ENCODE measurements at regions not wholly inside any gene's neighbourhood (a gene's known extent, or its start where the extent isn't known, plus 50 kb on each side); places are given as distances from the start of the nearest gene placed in this dataset.

DNA sequence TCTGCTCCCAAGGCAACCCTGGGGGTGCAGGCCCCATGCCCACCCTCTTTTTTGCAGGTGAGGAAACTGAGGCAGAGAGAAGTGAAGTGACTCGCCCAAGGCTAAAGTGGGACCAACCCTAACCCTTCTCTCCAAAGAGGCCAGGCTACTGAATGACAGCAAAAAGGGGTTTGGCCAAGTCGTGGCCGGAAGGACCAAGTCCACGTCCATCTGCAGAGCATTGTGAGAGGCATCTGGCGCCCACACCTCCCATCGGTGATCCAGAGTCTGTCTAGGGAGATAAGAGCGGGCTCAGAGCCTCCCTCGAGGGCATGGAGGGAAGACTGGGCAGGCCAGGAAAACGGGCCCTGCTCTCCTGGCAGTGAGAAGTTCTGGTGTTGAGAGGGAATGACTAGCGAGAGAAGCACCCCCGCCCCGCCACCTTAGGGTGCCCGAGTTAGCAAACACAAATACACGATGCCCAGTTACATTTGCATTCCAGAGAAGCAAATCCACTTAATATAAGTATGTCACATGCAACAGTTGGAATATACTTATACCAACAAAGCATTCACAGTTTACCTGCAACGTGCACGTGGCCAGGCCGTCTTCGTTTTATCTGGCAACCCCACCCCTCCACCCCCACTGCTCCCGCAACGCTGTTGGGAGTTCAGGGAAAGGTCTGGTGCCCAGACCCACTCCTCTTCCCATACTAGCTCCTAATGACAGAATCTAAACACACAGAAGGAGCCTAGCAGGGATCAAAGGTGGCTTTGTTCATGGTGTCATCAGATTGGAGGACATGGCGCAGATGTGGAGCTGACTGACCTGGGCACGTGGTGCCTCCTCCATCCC is 124.9 kb downstream of the OAT start:
- no peak overlapping the region for H3K27ac ChIP-seq
- DNase-seq, result no peak
- no peak for TF ChIP-seq CTCF (IDR thresholded peaks at IDR 0.05)
- intact Hi-C loops (cut with DNase I), result no loop called here
- H3K4me3 ChIP-seq, result no peak overlapping the region
- H3K9me3 ChIP-seq, result no peaks in the 10 kb centered on the region
- H3K36me3 ChIP-seq, result no peaks in the 10 kb centered on the region
- no peaks in the 10 kb centered on the region for H3K27me3 ChIP-seq
- no peak overlapping the region for H3K9ac ChIP-seq (ENCODE audit: low read depth in 2 of 2, low read length in 2 of 2)
- no peaks in the 10 kb centered on the region for H3K4me1 ChIP-seq

GRCh38 chr10:124292911-124293615 is 125.7 kb downstream of the OAT start:
- Histone ChIP-seq H3K9me3 (no peaks in the 10 kb centered on the region), H3K36me3 (no peaks in the 10 kb centered on the region), H3K27ac (no peak overlapping the region), H3K27me3 (no peaks in the 10 kb centered on the region), H3K4me3 (no peak overlapping the region), H3K9ac (ENCODE audit: low read depth in 2 of 2, low read length in 2 of 2) (no peak overlapping the region), H3K4me1 (no peaks in the 10 kb centered on the region)
- no peak for TF ChIP-seq CTCF (IDR thresholded peaks at IDR 0.05)
- DNase-seq, result no peak
- intact Hi-C loops (cut with DNase I), result no loop called here

GRCh38 chr10:124291001-124291701 is 127.6 kb downstream of the OAT start:
- intact Hi-C loops (cut with DNase I), result no loop called here
- DNase-seq, result peak; percentile 29
- no peak overlapping the region for H3K9ac ChIP-seq (ENCODE audit: low read depth in 2 of 2, low read length in 2 of 2)
- H3K4me1 ChIP-seq, result no peaks in the 10 kb centered on the region
- no peaks in the 10 kb centered on the region for H3K36me3 ChIP-seq
- H3K4me3 ChIP-seq, result no peak overlapping the region
- H3K27ac ChIP-seq, result no peak overlapping the region
- no peak for TF ChIP-seq CTCF (IDR thresholded peaks at IDR 0.05)
- H3K9me3 ChIP-seq, result no peaks in the 10 kb centered on the region
- no peaks in the 10 kb centered on the region for H3K27me3 ChIP-seq

- TF ChIP-seq CTCF (IDR thresholded peaks at IDR 0.05), result no peak
- H3K36me3 ChIP-seq, result no peaks in the 10 kb centered on the region
- H3K4me1 ChIP-seq, result no peaks in the 10 kb centered on the region
- H3K9me3 ChIP-seq, result no peaks in the 10 kb centered on the region
- no peak overlapping the region for H3K9ac ChIP-seq (ENCODE audit: low read depth in 2 of 2, low read length in 2 of 2)
- intact Hi-C loops (cut with DNase I), result no loop called here
- DNase-seq, result peak; percentile 27
- peak overlapping the region; percentile 50 for H3K27ac ChIP-seq
- no peak overlapping the region for H3K4me3 ChIP-seq
- no peaks in the 10 kb centered on the region for H3K27me3 ChIP-seq
Observed at GRCh38 chr10:124289851-124290795, 128.6 kb downstream of the OAT start.

Data from colonic mucosa (tissue), 4 donors.